CD4-positive, alpha-beta memory T cell (primary cell): ENCODE measurements at regions not wholly inside any gene's neighbourhood (a gene's known extent, or its start where the extent isn't known, plus 50 kb on each side); places are given as distances from the start of the nearest gene placed in this dataset.
A peak's percentile ranks its signal among the peaks of the same experiment; 100 is the strongest.
"Not testable (repeated sequence)": the region's sequence is repeated elsewhere in the genome, so short reads cannot be mapped to it uniquely, and the experiment has no call there.

Experiments used
- CTCF ChIA-PET: fragments of 350-600 bp; sonication (Branson Sonifier 250); formaldehyde crosslinking; loops from one replicate; lab custom pipeline; 2021; ENCODE audit warnings: inconsistent platforms; ENCODE audit not compliant: partially characterized antibody; lab: Charles Lee
- POLR2A ChIA-PET: fragments of 350-600 bp; sonication (Branson Sonifier 250); formaldehyde crosslinking; loops from one replicate; lab custom pipeline; 2021; ENCODE audit not compliant: partially characterized antibody; lab: Charles Lee
- DNase-seq, 5 donors: peaks; one replicate each; pipeline versions ENCODE4 v3.0.0 to v3.0.0-alpha.2; 2020 to 2022; ENCODE audit warnings: mixed read lengths in 1 of 5
- H3K27ac ChIP-seq: one replicate; pipeline ENCODE4 v1.7.0; 2013; ENCODE audit warnings: low read depth, low read length
- H3K27me3 ChIP-seq: 2 replicates; pipeline ENCODE4 v1.7.0; 2013; ENCODE audit warnings: mild to moderate bottlenecking, low read length, moderate library complexity; ENCODE audit not compliant: insufficient read depth
- H3K36me3 ChIP-seq: 2 replicates; pipeline ENCODE4 v1.7.0; 2013; ENCODE audit warnings: mild to moderate bottlenecking, low read length, moderate library complexity; ENCODE audit not compliant: insufficient read depth
- H3K4me1 ChIP-seq: 2 replicates; pipeline ENCODE4 v1.7.0; 2013; ENCODE audit warnings: mild to moderate bottlenecking, low read length, moderate library complexity; ENCODE audit not compliant: insufficient read depth
- H3K4me3 ChIP-seq, 2 donors: one replicate each; pipeline ENCODE4 v1.7.0; 2013; ENCODE audit warnings: low read length in 2 of 2, mild to moderate bottlenecking in 1 of 2
- H3K9me3 ChIP-seq, 2 donors: one replicate each; pipeline ENCODE4 v1.7.0; 2013; ENCODE audit warnings: low read length in 2 of 2, control low read depth in 1 of 2; ENCODE audit not compliant: control insufficient read depth in 1 of 2
- H3K27ac Mint-ChIP-seq, 7 donors: one replicate each; pipeline ENCODE4 v1.8.0; 2020 to 2021; ENCODE audit warnings: mixed read lengths in 7 of 7, mild to moderate bottlenecking in 6 of 7, inconsistent platforms in 3 of 7, moderate library complexity in 3 of 7
- H3K27me3 Mint-ChIP-seq, 2 donors: one replicate each; pipeline ENCODE4 v1.8.0; 2020 to 2021; ENCODE audit warnings: mixed read lengths in 2 of 2
- H3K36me3 Mint-ChIP-seq, 2 donors: one replicate each; pipeline ENCODE4 v1.8.0; 2020 to 2021; ENCODE audit warnings: mixed read lengths in 2 of 2, inconsistent platforms in 1 of 2, mild to moderate bottlenecking in 1 of 2
- H3K4me1 Mint-ChIP-seq, 4 donors: one replicate each; pipeline ENCODE4 v1.8.0; 2020 to 2021; ENCODE audit warnings: mixed read lengths in 4 of 4, mild to moderate bottlenecking in 1 of 4
- H3K4me3 Mint-ChIP-seq, 8 donors: one replicate each; pipeline ENCODE4 v1.8.0; 2020 to 2021; ENCODE audit warnings: mixed read lengths in 8 of 8, mild to moderate bottlenecking in 7 of 8, moderate library complexity in 6 of 8, inconsistent platforms in 3 of 8
- H3K9me3 Mint-ChIP-seq, 8 donors: one replicate each; pipeline ENCODE4 v1.8.0; 2020 to 2021; ENCODE audit warnings: mixed read lengths in 8 of 8, mild to moderate bottlenecking in 5 of 8, inconsistent platforms in 3 of 8, moderate library complexity in 1 of 8
- intact Hi-C: fragments of 100-400 bp; cut with micrococcal nuclease; formaldehyde crosslinking; loops from one replicate; pipeline ENCODE4 v1.15.1; 2023

- Mint-ChIP-seq H3K27ac (peak overlapping the region in 4 of 7 donors; percentile 7 to 50 (median 25)), H3K27me3 (no peaks in the 10 kb centered on the region), H3K4me1 (peaks cover 9 to 11% (median 10%) of the 10 kb centered on the region in 4 donors), H3K4me3 (no peak overlapping the region), H3K9me3 (no peaks in the 10 kb centered on the region), H3K36me3 (peaks cover 0 to 7% of the 10 kb centered on the region in 2 donors)
- H3K36me3 ChIP-seq, result no peaks in the 10 kb centered on the region
- CTCF ChIA-PET, result interaction anchor here (0.8 to 1.7 kb wide), 14 partner anchors 9 to 194 kb away, joined by 3 to 5 read pairs (median 3); no protein-coding TSS in a partner anchor
- no peak for DNase-seq
- intact Hi-C loops, result no loop called here
- no peaks in the 10 kb centered on the region for H3K9me3 ChIP-seq
- POLR2A ChIA-PET, result interaction anchor here (1.2 to 1.4 kb wide), 2 partner anchors 12 to 170 kb away, joined by 3 to 4 read pairs; no protein-coding TSS in a partner anchor
- no peaks in the 10 kb centered on the region for H3K4me1 ChIP-seq
- no peak overlapping the region for H3K27ac ChIP-seq
- H3K27me3 ChIP-seq, result no peaks in the 10 kb centered on the region
- H3K4me3 ChIP-seq, result no peak overlapping the region
Measured at GRCh38 chr1:65020774-65021173, 54.4 kb upstream of the JAK1 start.

- H3K9me3 ChIP-seq, result no peaks in the 10 kb centered on the region
- no peak overlapping the region for H3K27ac ChIP-seq
- no peak overlapping the region for H3K4me3 ChIP-seq
- Mint-ChIP-seq H3K4me3 (no peak overlapping the region), H3K36me3 (peaks cover 0 to 7% of the 10 kb centered on the region in 2 donors), H3K4me1 (peaks cover 7 to 11% (median 10%) of the 10 kb centered on the region in 4 donors), H3K9me3 (no peaks in the 10 kb centered on the region), H3K27ac (no peak overlapping the region), H3K27me3 (no peaks in the 10 kb centered on the region)
- H3K36me3 ChIP-seq, result no peaks in the 10 kb centered on the region
- intact Hi-C loops, result no loop called here
- no peak for DNase-seq
- H3K27me3 ChIP-seq, result no peaks in the 10 kb centered on the region
- CTCF ChIA-PET, result interaction anchor here (0.9 to 1.7 kb wide), 4 partner anchors 12 to 60 kb away, joined by 3 to 5 read pairs (median 4); no protein-coding TSS in a partner anchor
- no peaks in the 10 kb centered on the region for H3K4me1 ChIP-seq
- POLR2A ChIA-PET, result interaction anchor here (1.2 to 1.4 kb wide), 2 partner anchors 13 to 171 kb away, joined by 3 to 4 read pairs; no protein-coding TSS in a partner anchor
Measured at GRCh38 chr1:65021795-65022194, 55.4 kb upstream of the JAK1 start.

- no peak overlapping the region for H3K27ac ChIP-seq
- no peaks in the 10 kb centered on the region for H3K27me3 Mint-ChIP-seq
- H3K4me1 ChIP-seq, result no peaks in the 10 kb centered on the region
- peaks cover 0 to 7% of the 10 kb centered on the region in 2 donors for H3K36me3 Mint-ChIP-seq
- H3K9me3 ChIP-seq, result no peaks in the 10 kb centered on the region
- H3K4me3 Mint-ChIP-seq, result no peak overlapping the region
- H3K27ac Mint-ChIP-seq, result peak overlapping the region in 1 of 7 donors; percentile 13
- ChIA-PET CTCF (no interaction called here), POLR2A (interaction anchor here (1.4 kb wide), 1 partner anchor 14 kb away, joined by 4 read pairs; no protein-coding TSS in a partner anchor)
- no peaks in the 10 kb centered on the region for H3K27me3 ChIP-seq
- peaks cover 7 to 11% (median 10%) of the 10 kb centered on the region in 4 donors for H3K4me1 Mint-ChIP-seq
- no peak for DNase-seq
- intact Hi-C loops, result no loop called here
- no peaks in the 10 kb centered on the region for H3K9me3 Mint-ChIP-seq
- no peaks in the 10 kb centered on the region for H3K36me3 ChIP-seq
- H3K4me3 ChIP-seq, result no peak overlapping the region
Measured at GRCh38 chr1:65022216-65022615, 55.9 kb upstream of the JAK1 start.

DNA sequence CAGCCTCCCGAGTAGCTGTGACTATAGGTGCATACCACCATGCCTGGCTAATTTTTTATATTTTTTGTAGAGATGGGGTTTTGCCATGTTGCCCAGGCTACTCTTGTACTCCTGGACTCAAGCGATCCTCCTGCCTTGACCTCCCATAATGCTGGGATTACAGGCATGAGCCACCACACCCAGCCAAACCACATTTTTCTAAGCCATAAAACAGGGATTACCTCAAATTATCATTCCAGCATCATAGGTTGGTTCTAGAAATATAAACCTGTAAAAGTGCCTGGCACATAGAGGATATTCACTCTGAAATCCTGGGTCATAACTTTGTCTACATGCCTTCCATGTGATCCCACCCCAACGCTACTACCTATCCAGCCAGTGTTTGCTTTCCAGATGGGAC lies 59.4 kb upstream of the JAK1 start:
- H3K9me3 ChIP-seq, result no peaks in the 10 kb centered on the region
- no peaks in the 10 kb centered on the region for H3K36me3 ChIP-seq
- H3K27ac ChIP-seq, result no peak overlapping the region
- ChIA-PET CTCF (no interaction called here), POLR2A (no interaction called here)
- intact Hi-C loops, result no loop called here
- Mint-ChIP-seq H3K27me3 (no peaks in the 10 kb centered on the region), H3K9me3 (peaks cover 0 to 3% (median 0%) of the 10 kb centered on the region in 8 donors), H3K36me3 (peaks cover 0 to 12% of the 10 kb centered on the region in 2 donors), H3K27ac (peak overlapping the region in 1 of 7 donors; percentile 32), H3K4me1 (peaks cover 10 to 23% (median 15%) of the 10 kb centered on the region in 4 donors), H3K4me3 (no peak overlapping the region)
- H3K4me1 ChIP-seq, result peaks cover 4% of the 10 kb centered on the region
- no peaks in the 10 kb centered on the region for H3K27me3 ChIP-seq
- no peak for DNase-seq
- no peak overlapping the region for H3K4me3 ChIP-seq

GRCh38 chr1:65026235-65026634 lies 59.9 kb upstream of the JAK1 start:
- H3K4me3 ChIP-seq, result no peak overlapping the region
- Mint-ChIP-seq H3K4me3 (no peak overlapping the region), H3K4me1 (peaks cover 8 to 23% (median 15%) of the 10 kb centered on the region in 4 donors), H3K36me3 (peaks cover 0 to 12% of the 10 kb centered on the region in 2 donors), H3K27ac (no peak overlapping the region), H3K9me3 (peaks cover 0 to 3% (median 0%) of the 10 kb centered on the region in 8 donors), H3K27me3 (no peaks in the 10 kb centered on the region)
- intact Hi-C loops, result no loop called here
- ChIA-PET CTCF (interaction anchor here (1.0 kb wide), 1 partner anchor 18 kb away, joined by 3 read pairs; no protein-coding TSS in a partner anchor), POLR2A (interaction anchor here (0.9 kb wide), 1 partner anchor 24 kb away, joined by 3 read pairs; no protein-coding TSS in a partner anchor)
- no peak overlapping the region for H3K27ac ChIP-seq
- no peaks in the 10 kb centered on the region for H3K36me3 ChIP-seq
- no peak for DNase-seq
- H3K4me1 ChIP-seq, result peaks cover 4% of the 10 kb centered on the region
- H3K9me3 ChIP-seq, result no peaks in the 10 kb centered on the region
- no peaks in the 10 kb centered on the region for H3K27me3 ChIP-seq

- intact Hi-C loops, result no loop called here
- no peak overlapping the region for H3K4me3 ChIP-seq
- ChIA-PET POLR2A (no interaction called here), CTCF (no interaction called here)
- peaks cover 6 to 22% (median 14%) of the 10 kb centered on the region in 4 donors for H3K4me1 Mint-ChIP-seq
- H3K27me3 Mint-ChIP-seq, result no peaks in the 10 kb centered on the region
- H3K27ac ChIP-seq, result no peak overlapping the region
- peaks cover 0 to 3% (median 0%) of the 10 kb centered on the region in 8 donors for H3K9me3 Mint-ChIP-seq
- H3K9me3 ChIP-seq, result no peaks in the 10 kb centered on the region
- peak overlapping the region in 1 of 7 donors; percentile 12 for H3K27ac Mint-ChIP-seq
- no peak overlapping the region for H3K4me3 Mint-ChIP-seq
- H3K36me3 ChIP-seq, result no peaks in the 10 kb centered on the region
- H3K27me3 ChIP-seq, result no peaks in the 10 kb centered on the region
- H3K36me3 Mint-ChIP-seq, result peaks cover 0 to 12% of the 10 kb centered on the region in 2 donors
- DNase-seq, result no peak
- peaks cover 4% of the 10 kb centered on the region for H3K4me1 ChIP-seq
Measured at GRCh38 chr1:65027666-65028358, 61.5 kb upstream of the JAK1 start.

- H3K4me3 Mint-ChIP-seq, H3K4me1 ChIP-seq, H3K9me3 ChIP-seq, H3K27me3 Mint-ChIP-seq, H3K9me3 Mint-ChIP-seq, intact Hi-C loops, H3K27ac ChIP-seq, H3K36me3 ChIP-seq, CTCF ChIA-PET, DNase-seq, POLR2A ChIA-PET, H3K4me3 ChIP-seq, H3K27ac Mint-ChIP-seq, H3K27me3 ChIP-seq: not testable (repeated sequence)
- Mint-ChIP-seq H3K36me3 (peaks cover 8 to 20% of the 10 kb centered on the region in 2 donors), H3K4me1 (peaks cover 7 to 22% (median 14%) of the 10 kb centered on the region in 4 donors)
Measured at GRCh38 chr1:65029434-65029833, 63.1 kb upstream of the JAK1 start.
